BLaER1 (cell line): ENCODE measurements at regions not wholly inside any gene's neighbourhood (a gene's known extent, or its start where the extent isn't known, plus 50 kb on each side); places are given as distances from the start of the nearest gene placed in this dataset.

Source experiments
- H3K27ac ChIP-seq: shearing (Covaris generic); formaldehyde crosslinking; 2 replicates; pipeline ENCODE4 v1.8.1; 2022
- H3K27me3 ChIP-seq: shearing (Covaris generic); formaldehyde crosslinking; 2 replicates; pipeline ENCODE4 v1.8.1; 2022
- H3K36me3 ChIP-seq: shearing (Covaris generic); formaldehyde crosslinking; 2 replicates; pipeline ENCODE4 v1.8.1; 2022
- H3K4me1 ChIP-seq: shearing (Covaris generic); formaldehyde crosslinking; 2 replicates; pipeline ENCODE4 v1.8.1; 2022
- H3K4me2 ChIP-seq: shearing (Covaris generic); formaldehyde crosslinking; 2 replicates; pipeline ENCODE4 v1.8.1; 2022
- H3K4me3 ChIP-seq: shearing (Covaris generic); formaldehyde crosslinking; 2 replicates; pipeline ENCODE4 v1.8.1; 2022
- H3K9ac ChIP-seq: shearing (Covaris generic); formaldehyde crosslinking; 2 replicates; pipeline ENCODE4 v1.8.1; 2022
- H3K9me3 ChIP-seq: shearing (Covaris generic); formaldehyde crosslinking; 2 replicates; pipeline ENCODE4 v1.8.1; 2022
- H4K20me1 ChIP-seq: shearing (Covaris generic); formaldehyde crosslinking; 2 replicates; pipeline ENCODE4 v1.8.1; 2022
- Cebpa-rat ChIP-seq: shearing (Covaris generic); IDR thresholded peaks from 2 replicates; pipeline ENCODE4 v1.8.1; 2022

GRCh38 chr20:57957411-57958049, 247.7 kb upstream of the PMEPA1 start:
- peak; percentile 92 for TF ChIP-seq Cebpa-rat

GRCh38 chr20:57953638-57954037, 243.8 kb upstream of the PMEPA1 start:
- peaks cover 14% of the 10 kb centered on the region for H3K4me1 ChIP-seq
- no peaks in the 10 kb centered on the region for H4K20me1 ChIP-seq
- H3K36me3 ChIP-seq: no peaks in the 10 kb centered on the region
- no peak overlapping the region for H3K9ac ChIP-seq
- no peak for TF ChIP-seq Cebpa-rat
- H3K9me3 ChIP-seq: no peaks in the 10 kb centered on the region
- no peaks in the 10 kb centered on the region for H3K27me3 ChIP-seq
- no peak overlapping the region for H3K4me3 ChIP-seq
- no peak overlapping the region for H3K27ac ChIP-seq
- H3K4me2 ChIP-seq: peak overlapping the region; percentile 39; the same call in 1 of the 2 replicates

More at GRCh38 chr20:57957411-57958049, 247.7 kb upstream of the PMEPA1 start:
- H3K4me1 ChIP-seq: peaks cover 14% of the 10 kb centered on the region
- no peaks in the 10 kb centered on the region for H3K36me3 ChIP-seq
- H3K4me3 ChIP-seq: no peak overlapping the region
- no peak overlapping the region for H3K27ac ChIP-seq
- H3K9me3 ChIP-seq: no peaks in the 10 kb centered on the region
- no peak overlapping the region for H3K4me2 ChIP-seq
- no peak overlapping the region for H3K9ac ChIP-seq
- no peaks in the 10 kb centered on the region for H4K20me1 ChIP-seq
- H3K27me3 ChIP-seq: no peaks in the 10 kb centered on the region

GRCh38 chr20:57952136-57952535, 242.3 kb upstream of the PMEPA1 start:
- no peaks in the 10 kb centered on the region for H3K9me3 ChIP-seq
- H3K4me2 ChIP-seq: no peak overlapping the region
- H3K27me3 ChIP-seq: no peaks in the 10 kb centered on the region
- H3K9ac ChIP-seq: no peak overlapping the region
- H3K36me3 ChIP-seq: no peaks in the 10 kb centered on the region
- no peak for TF ChIP-seq Cebpa-rat
- H4K20me1 ChIP-seq: no peaks in the 10 kb centered on the region
- no peak overlapping the region for H3K27ac ChIP-seq
- peaks cover 14% of the 10 kb centered on the region for H3K4me1 ChIP-seq
- H3K4me3 ChIP-seq: no peak overlapping the region

- no peaks in the 10 kb centered on the region for H3K9me3 ChIP-seq
- TF ChIP-seq Cebpa-rat: no peak
- no peak overlapping the region for H3K4me2 ChIP-seq
- H3K27ac ChIP-seq: no peak overlapping the region
- no peak overlapping the region for H3K9ac ChIP-seq
- H3K27me3 ChIP-seq: no peaks in the 10 kb centered on the region
- H4K20me1 ChIP-seq: no peaks in the 10 kb centered on the region
- no peaks in the 10 kb centered on the region for H3K36me3 ChIP-seq
- H3K4me1 ChIP-seq: peaks cover 14% of the 10 kb centered on the region
- no peak overlapping the region for H3K4me3 ChIP-seq
Measured at GRCh38 chr20:57951549-57951948, 241.7 kb upstream of the PMEPA1 start.

- Histone ChIP-seq H3K4me2 (no peak overlapping the region), H3K4me3 (no peak overlapping the region)
Measured at GRCh38 chr20:57950764-57951485, 241.1 kb upstream of the PMEPA1 start.

GRCh38 chr20:57948180-57948955, 238.6 kb upstream of the PMEPA1 start:
- Histone ChIP-seq H3K9me3 (no peaks in the 10 kb centered on the region), H4K20me1 (no peaks in the 10 kb centered on the region), H3K27ac (no peak overlapping the region), H3K36me3 (no peaks in the 10 kb centered on the region), H3K4me3 (no peak overlapping the region), H3K4me2 (no peak overlapping the region), H3K27me3 (no peaks in the 10 kb centered on the region), H3K9ac (no peak overlapping the region), H3K4me1 (peaks cover 7% of the 10 kb centered on the region)
- TF ChIP-seq Cebpa-rat: no peak

More at GRCh38 chr20:57950764-57951485, 241.1 kb upstream of the PMEPA1 start:
- Histone ChIP-seq H3K36me3 (no peaks in the 10 kb centered on the region), H3K4me1 (peaks cover 14% of the 10 kb centered on the region), H3K27me3 (no peaks in the 10 kb centered on the region), H3K9me3 (no peaks in the 10 kb centered on the region), H4K20me1 (no peaks in the 10 kb centered on the region), H3K27ac (no peak overlapping the region), H3K9ac (no peak overlapping the region)
- TF ChIP-seq Cebpa-rat: no peak

- no peak overlapping the region for H3K4me3 ChIP-seq
- no peak for TF ChIP-seq Cebpa-rat
- H3K9me3 ChIP-seq: no peaks in the 10 kb centered on the region
- H3K27me3 ChIP-seq: no peaks in the 10 kb centered on the region
- no peak overlapping the region for H3K9ac ChIP-seq
- H3K4me2 ChIP-seq: no peak overlapping the region
- H3K36me3 ChIP-seq: no peaks in the 10 kb centered on the region
- no peaks in the 10 kb centered on the region; the same call in 1 of the 2 replicates for H3K4me1 ChIP-seq
- no peaks in the 10 kb centered on the region for H4K20me1 ChIP-seq
- no peak overlapping the region for H3K27ac ChIP-seq
Measured at GRCh38 chr20:57947421-57948179, 237.8 kb upstream of the PMEPA1 start.

- Histone ChIP-seq H4K20me1 (no peaks in the 10 kb centered on the region), H3K4me3 (no peak overlapping the region), H3K27ac (no peak overlapping the region), H3K9me3 (no peaks in the 10 kb centered on the region), H3K4me2 (no peak overlapping the region), H3K4me1 (no peaks in the 10 kb centered on the region), H3K27me3 (no peaks in the 10 kb centered on the region), H3K9ac (no peak overlapping the region), H3K36me3 (no peaks in the 10 kb centered on the region)
- TF ChIP-seq Cebpa-rat: no peak
Measured at GRCh38 chr20:57946559-57947315, 236.9 kb upstream of the PMEPA1 start.

- TF ChIP-seq Cebpa-rat: no peak
- Histone ChIP-seq H3K9ac (no peak overlapping the region), H3K27me3 (no peaks in the 10 kb centered on the region), H3K27ac (no peak overlapping the region), H3K4me1 (peaks cover 17% of the 10 kb centered on the region), H3K4me2 (no peak overlapping the region), H3K36me3 (no peaks in the 10 kb centered on the region), H3K9me3 (no peaks in the 10 kb centered on the region), H4K20me1 (no peaks in the 10 kb centered on the region), H3K4me3 (no peak overlapping the region)
Measured at GRCh38 chr20:57944988-57945387, 235.2 kb upstream of the PMEPA1 start.
